HK-2 (cell line): ENCODE measurements at regions not wholly inside any gene's neighbourhood (a gene's known extent, or its start where the extent isn't known, plus 50 kb on each side); places are given as distances from the start of the nearest gene placed in this dataset.
"Not testable (repeated sequence)": the region's sequence is repeated elsewhere in the genome, so short reads cannot be mapped to it uniquely, and the experiment has no call there.

ENCODE experiments used
- DNase-seq: peaks from one replicate; pipeline ENCODE4 v3.0.0-alpha.2; 2018; ENCODE audit not compliant: unreplicated experiment

DNA sequence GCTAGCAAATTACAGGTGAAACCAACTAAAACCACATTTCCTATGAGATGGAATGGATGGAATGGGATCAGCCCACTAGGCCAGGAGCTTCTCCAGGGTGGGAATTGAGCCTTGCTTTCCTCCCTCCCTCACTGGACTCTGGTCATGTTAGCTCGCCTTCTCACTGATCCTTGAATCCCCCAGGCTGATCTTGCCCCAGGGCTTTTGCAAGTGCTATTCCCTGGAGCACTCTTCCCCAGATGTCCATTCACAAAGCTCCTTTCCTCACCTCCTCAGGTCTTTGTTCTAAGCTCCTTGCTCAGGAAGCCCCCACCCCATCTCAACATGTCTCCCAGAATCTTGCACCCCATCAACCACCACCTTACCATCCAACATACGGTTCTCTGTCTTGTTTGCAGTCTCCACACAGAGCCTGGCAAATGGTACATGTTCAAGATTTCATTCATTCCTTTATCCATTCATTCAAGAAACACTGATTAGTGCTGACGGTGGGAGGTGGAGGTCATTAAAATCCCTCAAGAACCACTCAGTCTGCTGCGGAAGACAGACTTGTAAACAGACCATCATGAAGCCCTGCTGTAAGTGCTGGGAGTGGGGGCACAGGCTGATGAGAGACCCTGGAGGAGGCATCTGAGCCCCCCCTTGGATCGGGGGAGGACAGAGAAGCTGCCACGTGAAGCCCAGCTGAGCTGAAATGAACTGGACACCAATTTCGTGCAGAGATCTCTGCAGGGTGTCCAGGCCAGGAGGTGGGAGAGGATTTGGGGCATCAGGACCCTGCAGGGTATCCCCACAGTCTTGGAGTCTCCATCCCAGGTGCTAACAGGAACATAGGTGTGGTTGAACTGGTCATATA is 141.7 kb downstream of the BARX1 start:
- DNase-seq, result no peak

GRCh38 chr9:93812410-93812668 is 142.8 kb downstream of the BARX1 start:
- DNase-seq, result no peak

DNA sequence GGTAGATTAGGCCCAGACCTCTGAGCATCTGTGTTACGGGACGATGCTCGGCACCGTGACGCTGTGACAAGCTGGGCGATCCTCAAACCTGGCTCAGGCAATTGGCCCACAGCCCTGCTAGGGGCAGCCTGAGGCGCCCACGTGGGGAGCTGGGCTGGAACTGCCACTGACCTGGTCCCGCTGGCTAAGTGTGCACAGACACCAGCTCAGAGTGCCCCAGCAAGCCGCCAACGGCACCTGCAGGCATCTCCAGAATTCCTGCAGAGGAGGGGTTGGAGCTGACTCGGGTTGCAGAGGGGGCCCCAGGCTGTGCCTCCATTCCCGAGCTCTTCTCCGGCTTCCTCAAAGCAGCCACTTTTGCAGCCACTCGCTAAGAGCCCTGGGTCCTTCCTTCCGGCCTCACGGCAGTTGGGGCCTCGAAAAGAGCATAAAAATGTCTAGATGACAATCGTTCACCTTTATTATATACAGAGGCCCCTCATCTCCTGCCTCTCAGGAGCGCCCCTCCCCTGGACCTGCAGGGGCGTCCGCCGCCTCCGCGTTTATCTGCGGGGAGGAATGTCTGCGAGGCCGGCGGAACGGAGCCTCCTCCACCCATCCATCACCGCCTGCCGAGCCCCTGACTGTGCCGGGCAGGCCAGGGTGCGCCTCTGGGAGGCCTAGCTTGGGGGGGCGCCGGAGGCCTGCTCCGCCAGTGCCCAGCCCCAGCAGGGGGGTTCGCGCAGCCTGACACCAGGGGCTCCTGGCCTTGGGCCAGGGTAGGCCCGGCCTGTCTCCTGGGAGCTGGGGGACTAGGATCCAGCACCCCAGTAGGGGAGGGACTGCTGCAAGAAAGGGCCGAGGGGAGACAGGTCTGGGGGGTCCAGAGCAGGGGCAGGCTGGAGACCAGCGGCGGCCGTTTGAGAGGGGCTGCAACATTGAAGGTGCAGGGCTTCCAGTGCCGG is 144.9 kb downstream of the BARX1 start:
- no peak for DNase-seq

- no peak for DNase-seq
Observed at GRCh38 chr9:93809204-93809940, 145.8 kb downstream of the BARX1 start.

DNA sequence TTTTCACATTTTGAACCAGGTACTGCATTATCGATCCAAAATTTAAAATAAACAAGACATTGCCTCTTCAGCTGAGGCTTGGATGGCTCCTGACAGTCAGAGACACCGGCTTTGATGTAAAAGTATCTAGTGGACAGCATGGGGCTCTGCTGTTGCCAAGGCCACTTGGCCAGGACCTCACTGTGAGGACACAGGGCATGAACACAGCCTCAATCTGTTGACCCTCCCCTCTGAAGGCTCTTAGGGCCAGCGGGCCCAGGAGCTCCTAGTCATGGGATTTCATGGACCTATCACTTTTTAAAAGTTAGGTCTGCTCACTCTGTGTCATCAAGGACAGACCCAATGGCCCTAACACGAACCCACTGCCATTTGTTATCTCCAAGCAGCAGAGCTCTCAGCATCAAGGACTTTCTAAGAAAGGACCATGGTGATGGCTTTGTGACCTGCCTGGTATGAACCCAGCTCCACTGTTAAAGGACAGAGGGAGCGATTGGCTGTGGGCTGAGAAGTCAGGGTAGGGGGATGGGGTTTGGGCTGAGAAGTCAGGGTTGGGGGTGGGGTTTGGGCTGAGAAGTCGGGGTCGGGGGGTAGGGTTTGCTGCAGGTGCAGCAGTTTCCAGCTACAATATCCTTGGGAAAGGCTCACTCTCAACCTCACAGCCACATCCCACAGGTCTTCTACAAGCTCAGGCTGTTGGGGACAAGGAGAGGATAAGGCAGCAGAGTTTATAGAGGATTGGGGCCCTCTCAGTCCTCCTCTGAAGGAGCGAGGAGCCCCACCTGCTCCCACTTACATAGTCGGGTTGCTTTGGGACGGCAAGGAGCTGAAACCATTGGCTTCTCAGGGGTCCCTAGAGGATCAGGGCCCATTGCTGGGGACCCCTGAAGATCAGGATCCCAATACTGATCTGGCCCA is 146.8 kb downstream of the BARX1 start:
- no peak for DNase-seq

DNA sequence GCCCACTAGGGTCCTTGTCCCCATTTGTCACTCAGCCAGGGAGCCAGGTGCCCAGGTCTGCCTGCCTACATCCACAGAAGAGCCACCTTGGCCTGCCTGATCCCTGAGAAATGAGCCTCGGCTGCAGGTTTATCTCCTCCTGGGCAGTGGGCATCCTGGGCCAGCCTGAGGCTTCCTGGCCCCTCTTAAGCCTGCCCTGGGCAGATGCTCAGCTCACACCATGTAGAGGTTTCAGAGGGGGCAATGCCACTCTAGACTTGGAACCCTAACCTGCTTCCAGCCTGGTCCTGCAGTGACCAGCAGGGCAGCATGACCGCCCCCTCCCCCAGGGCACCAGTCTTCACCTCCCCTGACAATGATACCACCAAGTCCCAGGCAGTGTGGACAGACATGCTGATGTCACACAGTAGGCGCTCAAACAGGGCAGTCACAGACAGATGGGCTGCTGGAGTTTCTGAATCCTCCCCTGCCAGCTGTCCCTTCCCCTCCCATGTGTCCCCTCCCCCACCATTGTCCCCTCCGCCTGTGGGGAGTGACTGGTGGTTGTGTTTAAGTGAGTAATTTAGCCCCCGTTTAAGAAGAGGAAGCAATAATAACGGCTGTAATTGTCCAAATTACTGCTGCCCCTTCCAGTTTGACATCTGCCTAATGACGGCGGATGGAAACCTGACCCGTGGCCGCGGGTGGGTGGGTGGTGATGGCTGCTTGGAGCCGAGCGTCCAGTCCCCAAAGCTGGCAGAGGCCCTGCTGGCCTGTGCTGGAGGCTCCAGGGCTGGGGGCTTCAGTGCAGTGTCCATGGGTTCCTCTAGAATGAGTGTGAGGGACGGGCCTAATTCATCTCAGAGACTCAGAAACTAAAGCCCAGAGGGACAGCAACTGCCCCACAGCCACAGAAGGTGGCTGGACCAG is 147.7 kb downstream of the BARX1 start:
- no peak for DNase-seq

GRCh38 chr9:93801581-93802284 is 153.4 kb downstream of the BARX1 start:
- no peak for DNase-seq

- DNase-seq, result no peak
Observed at GRCh38 chr9:93801120-93801519, 154.0 kb downstream of the BARX1 start.

DNA sequence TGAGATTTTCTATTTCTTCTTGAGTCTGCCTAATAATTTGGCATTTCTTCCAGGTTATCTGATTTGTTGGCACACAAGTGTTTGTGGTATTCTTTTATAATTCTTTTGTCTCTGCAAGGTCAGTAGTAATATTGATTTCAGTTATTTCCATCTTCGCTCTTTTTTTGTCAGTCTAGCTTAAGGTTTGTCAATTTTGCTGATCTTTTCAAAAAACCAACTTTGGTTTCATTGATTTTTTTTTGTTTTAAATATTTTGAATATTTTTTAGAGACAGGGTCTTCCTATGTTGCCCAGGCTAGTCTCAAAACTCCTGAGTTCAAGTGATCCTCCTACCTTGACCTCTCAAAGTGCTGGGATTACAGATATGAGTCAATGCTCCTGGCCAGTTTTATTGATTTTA is 162.8 kb downstream of the BARX1 start:
- no peak for DNase-seq

DNA sequence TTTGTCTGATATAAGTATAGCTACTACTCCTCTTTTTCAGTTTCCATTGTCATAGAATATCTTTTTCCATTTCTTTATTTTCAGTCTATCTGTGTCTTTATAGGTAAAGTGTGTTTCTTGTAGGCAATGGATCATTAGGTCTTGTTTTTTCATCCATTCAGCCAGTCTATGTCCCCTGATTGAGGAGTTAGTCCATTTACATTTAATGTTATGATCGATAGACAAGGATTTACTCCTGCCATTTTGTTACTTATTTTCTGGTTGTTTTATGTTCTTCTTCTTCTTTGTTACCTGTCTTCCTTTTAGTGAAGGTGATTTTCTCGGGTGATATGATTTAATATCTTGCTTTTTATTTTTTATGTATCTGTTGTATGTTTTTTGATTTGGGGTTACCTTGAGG is 169.0 kb downstream of the BARX1 start:
- no peak for DNase-seq

DNA sequence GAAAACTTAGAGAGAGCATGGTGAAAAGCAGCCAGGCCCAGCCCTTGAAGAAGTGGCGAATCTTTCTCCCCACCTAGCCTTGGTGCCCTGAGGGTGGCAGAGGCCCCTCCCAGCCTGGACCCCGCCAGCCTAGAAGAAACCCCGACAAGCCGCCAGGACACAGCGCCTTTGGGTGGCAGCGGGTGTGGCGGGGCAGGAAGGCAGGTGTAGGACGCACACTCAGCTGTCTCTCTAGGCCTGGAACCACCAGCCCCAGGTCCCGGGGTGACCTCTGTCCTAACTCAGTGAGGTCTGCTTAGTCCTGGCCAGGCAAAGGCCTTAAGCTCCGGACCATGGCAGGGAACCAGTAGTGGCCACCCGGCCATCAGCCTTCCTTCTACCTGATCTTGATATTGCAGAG is 178.3 kb downstream of the BARX1 start:
- DNase-seq, result no peak

- no peak for DNase-seq
Observed at GRCh38 chr9:93776256-93776655, 178.9 kb downstream of the BARX1 start.

DNA sequence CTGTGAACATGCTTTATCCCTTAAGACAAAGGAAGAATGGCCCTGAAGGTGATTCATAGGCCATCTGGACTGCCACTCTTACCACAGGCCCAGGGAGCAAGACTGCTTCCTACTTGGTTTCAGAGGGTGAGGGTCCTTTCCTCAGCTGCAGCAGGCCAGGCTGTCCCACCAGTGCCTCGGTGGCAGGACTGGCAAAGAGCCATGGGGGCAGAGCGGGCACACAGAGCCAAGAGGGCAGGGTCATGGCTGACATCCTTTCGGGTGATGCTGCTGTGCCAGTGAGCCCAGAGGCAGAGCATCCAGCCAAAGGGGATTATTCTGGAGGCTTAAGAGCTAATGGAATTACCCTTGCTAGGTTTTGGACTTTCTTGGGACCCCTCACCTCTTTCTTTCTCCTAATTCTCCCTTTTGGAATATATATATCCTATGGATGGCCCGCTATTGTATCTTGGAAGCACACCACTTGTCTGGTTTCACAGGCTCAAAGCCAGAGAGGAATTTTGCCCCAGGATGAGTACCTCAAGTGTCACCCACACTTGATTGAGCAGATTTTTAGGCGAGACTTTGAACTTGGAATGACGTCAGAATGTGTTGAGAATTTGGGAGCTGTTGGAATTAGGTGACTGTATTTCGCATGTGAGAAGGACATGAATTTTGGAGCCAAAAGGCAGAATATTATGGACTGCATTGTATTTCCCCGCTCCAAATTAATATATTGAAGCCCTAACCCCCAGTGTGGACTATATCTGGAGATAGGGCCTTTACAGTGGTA is 180.6 kb downstream of the BARX1 start:
- DNase-seq, result no peak

GRCh38 chr9:93771276-93771675 is 183.9 kb downstream of the BARX1 start:
- DNase-seq, result no peak

DNA sequence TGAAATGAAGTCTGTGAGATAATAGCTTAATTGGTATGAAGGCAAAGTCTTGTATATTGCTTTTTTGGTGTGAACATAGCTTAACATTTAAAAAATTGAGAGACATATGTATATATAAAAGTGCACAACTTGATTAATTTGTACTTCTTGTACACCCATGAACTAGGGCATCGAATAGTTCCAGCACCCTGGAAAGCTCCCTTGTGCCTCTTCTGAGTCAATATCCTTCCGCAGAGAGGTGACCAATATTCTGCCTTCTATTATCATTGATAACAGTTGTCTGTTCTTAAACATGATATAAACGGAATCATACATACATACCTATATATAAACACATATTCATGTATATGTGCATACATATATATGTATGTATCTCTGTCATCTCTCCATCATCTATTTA is 185.4 kb downstream of the PHF2 start:
- DNase-seq, result no peak

DNA sequence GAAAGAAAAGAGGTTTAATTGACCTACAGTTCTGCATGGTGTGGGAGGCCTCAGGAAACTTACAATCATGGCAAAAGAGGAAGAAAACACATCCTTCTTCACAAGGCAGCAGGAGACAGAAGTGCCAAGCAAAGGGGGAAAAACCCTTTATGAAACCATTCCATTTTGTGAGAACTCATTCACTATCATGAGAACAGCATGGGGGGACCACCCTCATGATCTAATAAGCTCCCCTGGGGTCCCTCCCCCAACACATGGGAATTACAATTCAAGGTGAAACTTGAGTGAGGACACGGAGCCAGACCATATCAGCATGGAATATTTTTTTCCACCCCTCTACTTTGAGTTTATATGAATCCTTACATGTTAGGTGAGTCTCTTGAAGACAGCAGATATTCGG is 173.7 kb downstream of the PHF2 start:
- no peak for DNase-seq

- not testable (repeated sequence) for DNase-seq
Observed at GRCh38 chr9:93748827-93749226, 172.4 kb downstream of the PHF2 start.

DNA sequence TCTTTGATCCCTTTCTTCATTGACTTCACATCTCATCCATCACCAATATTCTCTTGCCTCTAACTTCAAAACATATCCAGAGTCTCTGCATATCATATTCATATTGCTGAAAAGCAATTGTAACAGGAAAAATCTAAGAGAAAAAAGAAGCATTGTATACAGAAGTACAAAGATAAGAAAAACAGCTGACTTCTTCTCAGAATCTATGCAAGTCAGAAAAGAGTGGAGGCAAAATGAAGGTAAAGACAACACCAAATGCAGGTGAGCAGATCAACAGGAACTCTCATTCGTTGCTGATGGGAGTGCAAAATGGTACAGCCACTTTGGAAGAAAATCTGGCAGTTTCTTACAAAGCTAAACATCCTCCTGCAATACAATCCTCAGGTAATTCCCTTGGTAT is 155.6 kb downstream of the PHF2 start:
- DNase-seq, result no peak

GRCh38 chr9:93730648-93731047 is 154.3 kb downstream of the PHF2 start:
- DNase-seq, result no peak
